Loucy (cell line): ENCODE measurements at regions not wholly inside any gene's neighbourhood (a gene's known extent, or its start where the extent isn't known, plus 50 kb on each side); places are given as distances from the start of the nearest gene placed in this dataset.

ENCODE experiments used
- H2AFZ ChIP-seq: fragments of 200-600 bp; sonication (generic); 2 replicates; pipeline ENCODE4 v1.6.0; 2016; ENCODE audit warnings: antibody characterized with exemption, mild to moderate bottlenecking, low read length, moderate library complexity
- H3F3A ChIP-seq: fragments of 200-600 bp; 2 replicates; pipeline ENCODE4 v1.6.0; 2016; ENCODE audit warnings: antibody characterized with exemption, low read depth, mild to moderate bottlenecking
- H3K27me3 ChIP-seq: fragments of 200-600 bp; sonication (generic); 2 replicates; pipeline ENCODE4 v1.6.1; 2014; ENCODE audit warnings: low read length, mild to moderate bottlenecking; ENCODE audit not compliant: insufficient read depth, poor library complexity, severe bottlenecking
- H3K36me3 ChIP-seq: fragments of 200-600 bp; sonication (generic); 2 replicates; pipeline ENCODE4 v1.6.1; 2016; ENCODE audit warnings: low read length; ENCODE audit not compliant: insufficient read depth
- H3K4me1 ChIP-seq: fragments of 200-600 bp; sonication (generic); 2 replicates; pipeline ENCODE4 v1.5.1; 2014; ENCODE audit warnings: low read length, mild to moderate bottlenecking; ENCODE audit not compliant: insufficient read depth, poor library complexity, severe bottlenecking
- H3K4me2 ChIP-seq: fragments of 200-600 bp; sonication (generic); 2 replicates; pipeline ENCODE4 v1.6.0; 2014; ENCODE audit warnings: antibody characterized with exemption, low read length, low read depth, mild to moderate bottlenecking; ENCODE audit not compliant: poor library complexity, severe bottlenecking
- H3K4me3 ChIP-seq: fragments of 200-600 bp; sonication (generic); 2 replicates; pipeline ENCODE4 v1.5.1; 2014; ENCODE audit warnings: low read length, mild to moderate bottlenecking, mixed read lengths; ENCODE audit not compliant: poor library complexity, severe bottlenecking
- H3K79me2 ChIP-seq: fragments of 200-600 bp; sonication (generic); 2 replicates; pipeline ENCODE4 v1.6.1; 2014; ENCODE audit warnings: low read length; ENCODE audit not compliant: insufficient read depth
- H3K9ac ChIP-seq: fragments of 200-600 bp; sonication (generic); 2 replicates; pipeline ENCODE4 v1.6.0; 2014; ENCODE audit warnings: mild to moderate bottlenecking, low read depth, low read length, moderate library complexity; ENCODE audit not compliant: poor library complexity, severe bottlenecking
- H3K9me2 ChIP-seq: fragments of 200-600 bp; sonication (generic); replicated peaks from 2 replicates; pipeline ENCODE4 v1.6.1; 2016; ENCODE audit warnings: low read depth, low read length, mixed read lengths
- H3K9me3 ChIP-seq: fragments of 200-600 bp; sonication (generic); 2 replicates; pipeline ENCODE4 v1.6.1; 2014; ENCODE audit warnings: mild to moderate bottlenecking, antibody characterized with exemption, low read length, low read depth; ENCODE audit not compliant: insufficient read depth
- H4K20me1 ChIP-seq: fragments of 200-600 bp; sonication (generic); 2 replicates; pipeline ENCODE4 v1.6.0; 2014; ENCODE audit warnings: antibody characterized with exemption, low read length, mild to moderate bottlenecking; ENCODE audit not compliant: insufficient read depth, poor library complexity, severe bottlenecking
- EZH2phosphoT487 ChIP-seq: fragments of 200-600 bp; IDR thresholded peaks from 2 replicates; pipeline ENCODE4 v1.6.1; 2018; ENCODE audit warnings: antibody characterized with exemption, mild to moderate bottlenecking, moderate library complexity, borderline replicate concordance
- TF ChIP-seq, protein P1 (sequence below): fragments of 200-600 bp; sonication (generic); conservative IDR thresholded peaks from 2 replicates; pipeline ENCODE4 v1.5.1; 2014; ENCODE audit warnings: mild to moderate bottlenecking, antibody characterized with exemption, low read length

DNA sequence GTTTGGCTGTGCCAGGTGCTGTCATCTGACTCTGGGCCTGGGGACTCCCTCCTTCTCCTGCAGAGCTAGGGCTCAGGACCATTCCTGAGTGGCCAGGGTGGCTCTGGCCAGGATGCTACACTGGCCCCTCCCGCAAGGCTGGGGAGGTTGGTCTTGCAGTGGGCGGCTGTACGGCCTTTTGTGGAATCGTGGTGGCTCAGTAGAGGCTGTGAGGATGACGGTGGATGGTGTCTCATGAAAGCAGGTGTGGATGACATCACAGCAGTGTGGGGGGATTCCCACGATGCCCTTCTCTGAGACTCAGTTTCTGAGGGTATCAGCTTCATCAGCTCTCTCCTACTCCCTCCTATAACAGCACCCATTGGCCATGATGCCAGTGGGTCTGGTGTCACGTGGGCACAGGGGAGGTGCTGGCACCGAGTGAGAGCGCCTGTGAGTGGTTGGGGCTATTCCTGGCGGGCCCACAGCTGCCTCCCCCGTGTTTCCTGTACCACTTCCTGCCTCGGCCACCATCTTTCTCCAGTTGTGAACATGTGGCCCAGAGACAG, 144.2 kb upstream of the HDAC4 start:
- Histone ChIP-seq H3K9me2 (no peaks in the 10 kb centered on the region), H3K4me2 (no peak overlapping the region), H4K20me1 (no peaks in the 10 kb centered on the region), H3K9ac (no peak overlapping the region), H3K4me1 (no peaks in the 10 kb centered on the region), H3F3A (no peaks in the 10 kb centered on the region), H3K79me2 (no peaks in the 10 kb centered on the region), H2AFZ (no peak overlapping the region), H3K27me3 (no peaks in the 10 kb centered on the region), H3K36me3 (no peaks in the 10 kb centered on the region), H3K4me3 (no peak overlapping the region), H3K9me3 (peaks cover 6% of the 10 kb centered on the region; the same call in 1 of the 2 replicates)
- TF ChIP-seq, protein P1, sequence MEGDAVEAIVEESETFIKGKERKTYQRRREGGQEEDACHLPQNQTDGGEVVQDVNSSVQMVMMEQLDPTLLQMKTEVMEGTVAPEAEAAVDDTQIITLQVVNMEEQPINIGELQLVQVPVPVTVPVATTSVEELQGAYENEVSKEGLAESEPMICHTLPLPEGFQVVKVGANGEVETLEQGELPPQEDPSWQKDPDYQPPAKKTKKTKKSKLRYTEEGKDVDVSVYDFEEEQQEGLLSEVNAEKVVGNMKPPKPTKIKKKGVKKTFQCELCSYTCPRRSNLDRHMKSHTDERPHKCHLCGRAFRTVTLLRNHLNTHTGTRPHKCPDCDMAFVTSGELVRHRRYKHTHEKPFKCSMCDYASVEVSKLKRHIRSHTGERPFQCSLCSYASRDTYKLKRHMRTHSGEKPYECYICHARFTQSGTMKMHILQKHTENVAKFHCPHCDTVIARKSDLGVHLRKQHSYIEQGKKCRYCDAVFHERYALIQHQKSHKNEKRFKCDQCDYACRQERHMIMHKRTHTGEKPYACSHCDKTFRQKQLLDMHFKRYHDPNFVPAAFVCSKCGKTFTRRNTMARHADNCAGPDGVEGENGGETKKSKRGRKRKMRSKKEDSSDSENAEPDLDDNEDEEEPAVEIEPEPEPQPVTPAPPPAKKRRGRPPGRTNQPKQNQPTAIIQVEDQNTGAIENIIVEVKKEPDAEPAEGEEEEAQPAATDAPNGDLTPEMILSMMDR: no peak
- no peak for TF ChIP-seq EZH2phosphoT487

DNA sequence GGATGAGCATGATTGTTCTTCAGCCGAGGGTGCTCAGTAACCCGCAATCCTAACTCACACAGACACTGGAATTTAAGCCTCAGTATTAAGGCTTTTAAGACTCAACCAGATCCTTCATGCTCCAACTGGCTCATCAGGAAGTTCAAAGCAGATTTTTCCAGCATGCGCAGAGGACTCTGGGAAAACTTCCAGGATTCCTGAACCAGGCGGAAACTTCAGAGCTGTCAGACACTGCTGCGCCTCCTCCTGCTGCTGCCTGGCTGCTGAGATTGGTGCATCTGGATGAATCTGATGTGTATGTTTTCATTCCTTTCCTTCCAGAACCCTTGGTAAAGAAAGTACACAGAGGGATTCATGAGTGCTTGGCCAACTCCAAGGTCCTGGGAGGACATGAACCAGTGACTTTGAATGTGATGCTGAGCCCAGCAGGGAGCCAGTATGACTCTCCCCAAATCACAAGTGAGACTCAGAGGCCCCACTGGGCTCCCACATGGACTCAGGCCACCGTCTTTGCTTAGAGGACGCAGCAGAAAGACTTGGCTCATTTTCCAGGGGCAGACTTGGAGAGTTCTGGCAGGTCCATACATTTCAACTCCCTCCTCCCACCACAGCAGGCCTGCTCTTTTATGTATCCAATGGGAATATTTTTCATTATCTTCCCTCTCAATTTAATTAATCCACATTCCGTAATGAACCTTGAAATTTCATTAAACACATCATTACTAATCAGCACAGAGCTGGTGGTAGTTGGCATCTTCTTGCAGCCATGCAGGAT, 143.5 kb upstream of the HDAC4 start:
- no peak for TF ChIP-seq EZH2phosphoT487
- TF ChIP-seq, protein P1: no peak
- no peak overlapping the region for H2AFZ ChIP-seq
- H3K36me3 ChIP-seq: no peaks in the 10 kb centered on the region
- H3F3A ChIP-seq: no peaks in the 10 kb centered on the region
- H3K9me2 ChIP-seq: no peaks in the 10 kb centered on the region
- H3K4me3 ChIP-seq: no peak overlapping the region
- no peak overlapping the region for H3K4me2 ChIP-seq
- H3K9me3 ChIP-seq: peaks cover 6% of the 10 kb centered on the region; the same call in 1 of the 2 replicates
- no peaks in the 10 kb centered on the region for H3K79me2 ChIP-seq
- no peaks in the 10 kb centered on the region for H4K20me1 ChIP-seq
- no peaks in the 10 kb centered on the region for H3K27me3 ChIP-seq
- H3K4me1 ChIP-seq: no peaks in the 10 kb centered on the region
- H3K9ac ChIP-seq: no peak overlapping the region

- H3K27me3 ChIP-seq: no peaks in the 10 kb centered on the region
- no peak overlapping the region for H3K4me2 ChIP-seq
- no peaks in the 10 kb centered on the region for H3K4me1 ChIP-seq
- no peaks in the 10 kb centered on the region for H3K36me3 ChIP-seq
- peaks cover 6% of the 10 kb centered on the region; the same call in 1 of the 2 replicates for H3K9me3 ChIP-seq
- H2AFZ ChIP-seq: no peak overlapping the region
- no peak for TF ChIP-seq EZH2phosphoT487
- TF ChIP-seq, protein P1: no peak
- no peaks in the 10 kb centered on the region for H3K79me2 ChIP-seq
- H3K4me3 ChIP-seq: no peak overlapping the region
- no peak overlapping the region for H3K9ac ChIP-seq
- no peaks in the 10 kb centered on the region for H3F3A ChIP-seq
- no peaks in the 10 kb centered on the region for H4K20me1 ChIP-seq
- no peaks in the 10 kb centered on the region for H3K9me2 ChIP-seq
Observed at GRCh38 chr2:239543702-239544101, 142.9 kb upstream of the HDAC4 start.
